Neutrophil (primary cell): ENCODE measurements at regions not wholly inside any gene's neighbourhood (a gene's known extent, or its start where the extent isn't known, plus 50 kb on each side); places are given as distances from the start of the nearest gene placed in this dataset.
"Not testable (repeated sequence)": the region's sequence is repeated elsewhere in the genome, so short reads cannot be mapped to it uniquely, and the experiment has no call there.

Experiments used
- H3K27ac ChIP-seq: fragments of 200-600 bp; sonication (generic); 2 replicates; pipeline ENCODE4 v1.5.1; 2016; ENCODE audit warnings: mild to moderate bottlenecking, moderate library complexity
- H3K27me3 ChIP-seq: fragments of 200-600 bp; sonication (generic); 2 replicates; pipeline ENCODE4 v1.6.0; 2016; ENCODE audit warnings: mild to moderate bottlenecking
- H3K36me3 ChIP-seq: fragments of 200-600 bp; sonication (generic); 2 replicates; pipeline ENCODE4 v1.5.1; 2017
- H3K4me1 ChIP-seq, 2 experiments: fragments of 200-600 bp in 1 of 2; sonication (generic) in 1 of 2; 1 replicate in 1 of 2; 2 replicates in 1 of 2; pipeline versions ENCODE4 v1.5.1 to v1.6.1; 2013 to 2016; ENCODE audit warnings: low read depth in 1 of 2, low read length in 1 of 2, mild to moderate bottlenecking in 1 of 2, moderate library complexity in 1 of 2; ENCODE audit not compliant: control insufficient read depth in 1 of 2, insufficient read depth in 1 of 2
- H3K4me3 ChIP-seq, 2 experiments: fragments of 200-600 bp in 1 of 2; sonication (generic) in 1 of 2; 1 replicate in 1 of 2; 2 replicates in 1 of 2; pipeline ENCODE4 v1.5.1; 2013 to 2016; ENCODE audit warnings: low read depth in 1 of 2, low read length in 1 of 2, mild to moderate bottlenecking in 1 of 2, moderate library complexity in 1 of 2
- H3K9me3 ChIP-seq: fragments of 200-600 bp; sonication (generic); 2 replicates; pipeline ENCODE4 v1.5.1; 2016
- CTCF ChIP-seq: fragments of 200-600 bp; sonication (generic); IDR thresholded peaks from 2 replicates; pipeline ENCODE4 v1.5.1; 2016; ENCODE audit warnings: antibody characterized with exemption

- Histone ChIP-seq H3K27ac (no peak overlapping the region), H3K4me1 (no peaks in the 10 kb centered on the region), H3K9me3 (no peaks in the 10 kb centered on the region), H3K36me3 (no peaks in the 10 kb centered on the region), H3K4me3 (no peak overlapping the region), H3K27me3 (no peaks in the 10 kb centered on the region)
- TF ChIP-seq CTCF = no peak
Observed at GRCh38 chr12:131464081-131464480, 246.8 kb upstream of the SFSWAP start.

GRCh38 chr12:131466306-131466705, 244.6 kb upstream of the SFSWAP start:
- no peak for TF ChIP-seq CTCF
- Histone ChIP-seq H3K36me3 (no peaks in the 10 kb centered on the region), H3K4me3 (no peak overlapping the region), H3K4me1 (no peaks in the 10 kb centered on the region), H3K27ac (no peak overlapping the region), H3K27me3 (no peaks in the 10 kb centered on the region), H3K9me3 (no peaks in the 10 kb centered on the region)

GRCh38 chr12:131466932-131467331, 244.0 kb upstream of the SFSWAP start:
- H3K27me3 ChIP-seq = no peaks in the 10 kb centered on the region
- no peak for TF ChIP-seq CTCF
- no peak overlapping the region for H3K4me3 ChIP-seq
- H3K36me3 ChIP-seq = no peaks in the 10 kb centered on the region
- no peaks in the 10 kb centered on the region for H3K4me1 ChIP-seq
- H3K27ac ChIP-seq = no peak overlapping the region
- no peaks in the 10 kb centered on the region for H3K9me3 ChIP-seq

GRCh38 chr12:131468206-131468605, 242.7 kb upstream of the SFSWAP start:
- Histone ChIP-seq H3K27me3 (peaks cover 4% of the 10 kb centered on the region), H3K36me3 (no peaks in the 10 kb centered on the region), H3K4me1 (no peaks in the 10 kb centered on the region), H3K4me3 (no peak overlapping the region), H3K9me3 (no peaks in the 10 kb centered on the region), H3K27ac (no peak overlapping the region)
- TF ChIP-seq CTCF = no peak

- not testable (repeated sequence) for H3K9me3 ChIP-seq, H3K27ac ChIP-seq, H3K4me1 ChIP-seq, H3K4me3 ChIP-seq, H3K36me3 ChIP-seq
- peaks cover 15% of the 10 kb centered on the region for H3K27me3 ChIP-seq
Observed at GRCh38 chr12:131469945-131470344, 240.9 kb upstream of the SFSWAP start.

GRCh38 chr12:131471271-131471905, 239.5 kb upstream of the SFSWAP start:
- no peaks in the 10 kb centered on the region for H3K9me3 ChIP-seq
- no peaks in the 10 kb centered on the region for H3K4me1 ChIP-seq
- H3K27me3 ChIP-seq = peaks cover 15% of the 10 kb centered on the region
- H3K4me3 ChIP-seq = no peak overlapping the region
- no peak for TF ChIP-seq CTCF
- H3K36me3 ChIP-seq = no peaks in the 10 kb centered on the region
- no peak overlapping the region for H3K27ac ChIP-seq
